ENCODE measurements at regions not wholly inside any gene's neighbourhood (a gene's known extent, or its start where the extent isn't known, plus 50 kb on each side); places are given as distances from the start of the nearest gene placed in this dataset. TPM values are rescaled to one million over a fixed set of nuclear protein-coding genes. Genes with fewer than 3 reads are reported as not detected.

- Histone ChIP-seq H3K4me1 (ENCODE audit: insufficient read depth, low read length) (no peaks in the 10 kb centered on the region), H3K36me3 (ENCODE audit: insufficient read depth, low read length) (no peaks in the 10 kb centered on the region), H4K20me1 (ENCODE audit: insufficient read depth, low read length) (no peaks in the 10 kb centered on the region), H3K4me3 (ENCODE audit: insufficient read depth, low read length) (no peak overlapping the region), H2AFZ (ENCODE audit: low read length) (no peak overlapping the region), H3K79me2 (ENCODE audit: insufficient read depth, low read length) (no peaks in the 10 kb centered on the region), H3K4me2 (ENCODE audit: insufficient read depth, low read length) (no peak overlapping the region), H3K27me3 (ENCODE audit: insufficient read depth, low read length) (no peaks in the 10 kb centered on the region), H3K27ac (ENCODE audit: low read depth, low read length) (no peak overlapping the region), H3K9me3 (ENCODE audit: low read depth, low read length) (no peaks in the 10 kb centered on the region)
- DNase-seq (ENCODE audit: insufficient read length, low spot score, missing footprints) = no peak
- TF ChIP-seq CTCF (IDR thresholded peaks at IDR 0.05; ENCODE audit: extremely low read depth, low read depth, low read length) = no peak
Observed at GRCh38 chr6:73884540-73884939, 188.5 kb downstream of the CD109 start.

- Histone ChIP-seq H3K79me2 (ENCODE audit: insufficient read depth, low read length) (no peaks in the 10 kb centered on the region), H3K4me2 (ENCODE audit: insufficient read depth, low read length) (no peak overlapping the region), H3K27me3 (ENCODE audit: insufficient read depth, low read length) (no peaks in the 10 kb centered on the region), H4K20me1 (ENCODE audit: insufficient read depth, low read length) (no peaks in the 10 kb centered on the region), H2AFZ (ENCODE audit: low read length) (no peak overlapping the region), H3K27ac (ENCODE audit: low read depth, low read length) (no peak overlapping the region), H3K4me3 (ENCODE audit: insufficient read depth, low read length) (no peak overlapping the region), H3K4me1 (ENCODE audit: insufficient read depth, low read length) (no peaks in the 10 kb centered on the region), H3K36me3 (ENCODE audit: insufficient read depth, low read length) (no peaks in the 10 kb centered on the region), H3K9me3 (ENCODE audit: low read depth, low read length) (no peaks in the 10 kb centered on the region)
- no peak for DNase-seq (ENCODE audit: insufficient read length, low spot score, missing footprints)
- TF ChIP-seq CTCF (IDR thresholded peaks at IDR 0.05; ENCODE audit: extremely low read depth, low read depth, low read length) = no peak
Observed at GRCh38 chr6:73879501-73880293, 183.7 kb downstream of the CD109 start.

GRCh38 chr6:73878403-73878802 lies 182.4 kb downstream of the CD109 start:
- no peaks in the 10 kb centered on the region for H3K79me2 ChIP-seq (ENCODE audit: insufficient read depth, low read length)
- no peaks in the 10 kb centered on the region for H3K4me1 ChIP-seq (ENCODE audit: insufficient read depth, low read length)
- no peaks in the 10 kb centered on the region for H4K20me1 ChIP-seq (ENCODE audit: insufficient read depth, low read length)
- no peaks in the 10 kb centered on the region for H3K9me3 ChIP-seq (ENCODE audit: low read depth, low read length)
- no peak overlapping the region for H3K4me2 ChIP-seq (ENCODE audit: insufficient read depth, low read length)
- H3K4me3 ChIP-seq (ENCODE audit: insufficient read depth, low read length) = no peak overlapping the region
- TF ChIP-seq CTCF (IDR thresholded peaks at IDR 0.05; ENCODE audit: extremely low read depth, low read depth, low read length) = no peak
- H3K27ac ChIP-seq (ENCODE audit: low read depth, low read length) = no peak overlapping the region
- H3K27me3 ChIP-seq (ENCODE audit: insufficient read depth, low read length) = no peaks in the 10 kb centered on the region
- no peak overlapping the region for H2AFZ ChIP-seq (ENCODE audit: low read length)
- no peaks in the 10 kb centered on the region for H3K36me3 ChIP-seq (ENCODE audit: insufficient read depth, low read length)
- DNase-seq (ENCODE audit: insufficient read length, low spot score, missing footprints) = no peak

Small RNAs in the stretch of these regions (small RNA-seq; reads per million reads assigned to genes)
- gene AL356277.1 = not detected
- gene TXNP7 = not detected

Data from osteoblast (primary cell).